ENCODE measurements at regions not wholly inside any gene's neighbourhood (a gene's known extent, or its start where the extent isn't known, plus 50 kb on each side); places are given as distances from the start of the nearest gene placed in this dataset.

- ATAC-seq (no peak), DNase-seq (no peak)
- no peak overlapping the region for H3K4me3 ChIP-seq
- H3K36me3 ChIP-seq: no peaks in the 10 kb centered on the region
- TF ChIP-seq CTCF (IDR thresholded peaks at IDR 0.05) (no peak), POLR2A (IDR thresholded peaks at IDR 0.05) (no peak)
- no peaks in the 10 kb centered on the region for H3K4me1 ChIP-seq
- no peaks in the 10 kb centered on the region for H3K27me3 ChIP-seq
- no peaks in the 10 kb centered on the region for H3K9me3 ChIP-seq
- H3K27ac ChIP-seq: no peak overlapping the region
- intact Hi-C loops (cut with DNase I): no loop called here
- 58 to 74% (median 72%) methylated on average over 1 of the region's 1 CpG for WGBS, 4 donors
Observed at GRCh38 chr3:157650699-157651098, 147.5 kb upstream of the VEPH1 start.

DNA sequence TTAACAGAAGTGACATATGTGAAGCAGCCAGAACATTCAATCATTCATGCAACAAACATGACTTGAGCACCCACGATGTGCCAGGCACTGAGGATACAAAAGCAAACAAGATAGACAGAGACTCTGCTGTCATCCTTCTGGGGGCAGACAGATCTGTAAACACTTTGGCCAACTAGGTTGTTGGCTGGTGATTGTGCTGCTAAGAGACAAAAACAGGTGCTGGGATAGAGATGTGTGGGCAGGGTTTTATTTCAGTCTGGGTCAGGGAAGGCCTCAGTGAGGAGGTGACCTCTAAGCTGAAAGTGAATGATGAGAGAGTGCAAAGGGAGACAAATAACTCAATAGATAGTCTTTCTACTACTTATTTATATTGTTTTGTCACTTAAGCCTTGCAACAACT is 147.0 kb upstream of the VEPH1 start:
- ATAC-seq: no peak
- intact Hi-C loops (cut with DNase I): no loop called here

DNA sequence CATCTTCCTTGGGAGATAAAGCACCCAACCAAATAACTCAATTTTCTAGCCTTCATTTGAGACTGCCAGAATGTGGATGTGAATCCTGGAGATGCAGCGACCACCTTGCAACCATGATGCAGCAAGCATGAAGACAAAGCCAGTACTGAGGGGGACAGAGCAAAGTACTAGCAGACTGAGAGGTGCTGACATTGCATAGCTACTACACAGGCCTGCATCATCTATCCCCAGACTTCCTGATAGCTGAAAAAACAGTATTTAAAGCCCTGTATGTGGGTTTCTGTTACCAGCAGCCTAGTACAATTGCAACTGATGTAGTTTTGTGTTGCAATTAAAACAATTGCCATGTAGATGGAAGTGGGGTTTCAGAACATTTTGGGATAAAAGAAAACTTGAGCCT is 146.3 kb upstream of the VEPH1 start:
- TF ChIP-seq CTCF (IDR thresholded peaks at IDR 0.05) (no peak), POLR2A (IDR thresholded peaks at IDR 0.05) (no peak)
- no peak overlapping the region for H3K4me3 ChIP-seq
- intact Hi-C loops (cut with DNase I): no loop called here
- H3K36me3 ChIP-seq: no peaks in the 10 kb centered on the region
- WGBS, 4 donors: 45 to 86% (median 81%) methylated on average over 1 of the region's 1 CpG
- no peak overlapping the region for H3K27ac ChIP-seq
- ATAC-seq (no peak), DNase-seq (no peak)
- no peaks in the 10 kb centered on the region for H3K27me3 ChIP-seq
- no peaks in the 10 kb centered on the region for H3K4me1 ChIP-seq
- H3K9me3 ChIP-seq: no peaks in the 10 kb centered on the region

More for the DNA sequence above, 147.0 kb upstream of the VEPH1 start:
- H3K27me3 ChIP-seq: no peaks in the 10 kb centered on the region
- no peaks in the 10 kb centered on the region for H3K4me1 ChIP-seq
- H3K9me3 ChIP-seq: no peaks in the 10 kb centered on the region
- H3K4me3 ChIP-seq: no peak overlapping the region
- WGBS, 4 donors: 32 to 82% (median 71%) methylated on average over 1 of the region's 1 CpG
- TF ChIP-seq CTCF (IDR thresholded peaks at IDR 0.05) (no peak), POLR2A (IDR thresholded peaks at IDR 0.05) (no peak)
- H3K27ac ChIP-seq: no peak overlapping the region
- H3K36me3 ChIP-seq: no peaks in the 10 kb centered on the region
- no peak for DNase-seq

DNA sequence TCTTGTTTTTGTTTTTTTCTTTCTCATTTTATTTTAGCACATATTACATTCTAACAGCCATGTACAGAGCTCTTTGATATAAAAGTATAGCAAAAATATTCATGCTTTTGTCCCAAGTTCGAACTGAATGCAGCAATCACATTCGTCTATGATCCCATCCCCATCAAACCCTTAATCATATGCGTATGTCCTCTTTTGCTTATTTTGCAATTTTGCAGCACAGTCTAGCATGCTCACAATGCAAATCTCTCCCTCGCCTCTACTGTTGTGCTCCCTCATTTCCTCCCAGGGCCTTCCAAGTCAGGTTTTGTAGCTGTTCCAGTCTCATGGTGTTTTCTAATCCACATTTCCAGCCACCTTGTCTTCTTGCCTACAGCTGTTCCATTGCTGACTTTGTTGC is 144.6 kb upstream of the VEPH1 start:
- Histone ChIP-seq H3K9me3 (no peaks in the 10 kb centered on the region), H3K27ac (no peak overlapping the region), H3K4me3 (no peak overlapping the region), H3K27me3 (no peaks in the 10 kb centered on the region), H3K36me3 (no peaks in the 10 kb centered on the region), H3K4me1 (no peaks in the 10 kb centered on the region)
- intact Hi-C loops (cut with DNase I): no loop called here
- WGBS, 4 donors: 83 to 87% (median 85%) methylated on average over 4 of the region's 4 CpGs
- TF ChIP-seq CTCF (IDR thresholded peaks at IDR 0.05) (no peak), POLR2A (IDR thresholded peaks at IDR 0.05) (no peak)
- ATAC-seq (no peak), DNase-seq (no peak)
